GM12892 (cell line): ENCODE measurements at regions not wholly inside any gene's neighbourhood (a gene's known extent, or its start where the extent isn't known, plus 50 kb on each side); places are given as distances from the start of the nearest gene placed in this dataset.

Experiments
- POLR2A ChIP-seq: IDR thresholded peaks from 2 replicates; pipeline ENCODE4 v1.6.1; 2011; ENCODE audit warnings: low read depth, low read length, control low read depth
- POLR2AphosphoS5 ChIP-seq: IDR thresholded peaks from 2 replicates; pipeline ENCODE4 v1.6.1; 2011; ENCODE audit warnings: low read depth, low read length, control low read depth
- TAF1 ChIP-seq: IDR thresholded peaks from 2 replicates; pipeline ENCODE4 v1.6.1; 2011; ENCODE audit warnings: low read depth, mild to moderate bottlenecking, control low read depth, low read length, borderline replicate concordance

DNA sequence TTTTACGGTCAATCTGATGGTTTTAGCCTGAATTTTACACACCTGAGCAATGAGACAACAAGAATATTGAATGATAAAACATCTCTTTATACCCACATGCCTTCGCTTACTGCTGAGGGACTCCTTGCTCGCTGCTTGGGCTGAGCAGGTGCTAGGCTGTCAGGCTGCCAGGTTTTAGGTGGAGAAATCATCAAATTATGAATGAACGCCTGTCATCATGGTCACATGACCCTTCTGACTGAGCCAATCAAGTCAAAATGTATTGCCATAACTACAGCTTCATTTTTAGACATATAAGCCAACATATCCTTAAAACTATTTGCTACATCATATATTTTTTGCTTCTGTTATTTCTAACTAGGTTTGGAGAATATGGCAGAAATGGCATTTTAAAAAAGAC is 274.0 kb downstream of the LNPK start:
- TF ChIP-seq POLR2AphosphoS5 (no peak), POLR2A (no peak), TAF1 (no peak)
